ENCODE measurements at regions not wholly inside any gene's neighbourhood (a gene's known extent, or its start where the extent isn't known, plus 50 kb on each side); places are given as distances from the start of the nearest gene placed in this dataset.
"Not testable (repeated sequence)": the region's sequence is repeated elsewhere in the genome, so short reads cannot be mapped to it uniquely, and the experiment has no call there.

- H3K4me1 ChIP-seq (ENCODE audit: insufficient read depth, low read length) = no peaks in the 10 kb centered on the region
- H3K36me3 ChIP-seq (ENCODE audit: insufficient read depth, low read length) = no peaks in the 10 kb centered on the region
- H3K27ac ChIP-seq (ENCODE audit: low read depth, low read length) = no peak overlapping the region
- no peaks in the 10 kb centered on the region for H3K9me3 ChIP-seq (ENCODE audit: low read length)
- H3K4me3 ChIP-seq (ENCODE audit: low read depth in 1 of 2, low read length in 2 of 2) = no peak overlapping the region
- peaks cover 0 to 10% of the 10 kb centered on the region in 2 donors for H3K27me3 ChIP-seq (ENCODE audit: control insufficient read depth in 1 of 2, insufficient read depth in 2 of 2, low read length in 2 of 2)
- H3K9ac ChIP-seq (ENCODE audit: low read length) = no peak overlapping the region
Observed at GRCh38 chr6:43887340-43887858, 117.4 kb downstream of the VEGFA start.

DNA sequence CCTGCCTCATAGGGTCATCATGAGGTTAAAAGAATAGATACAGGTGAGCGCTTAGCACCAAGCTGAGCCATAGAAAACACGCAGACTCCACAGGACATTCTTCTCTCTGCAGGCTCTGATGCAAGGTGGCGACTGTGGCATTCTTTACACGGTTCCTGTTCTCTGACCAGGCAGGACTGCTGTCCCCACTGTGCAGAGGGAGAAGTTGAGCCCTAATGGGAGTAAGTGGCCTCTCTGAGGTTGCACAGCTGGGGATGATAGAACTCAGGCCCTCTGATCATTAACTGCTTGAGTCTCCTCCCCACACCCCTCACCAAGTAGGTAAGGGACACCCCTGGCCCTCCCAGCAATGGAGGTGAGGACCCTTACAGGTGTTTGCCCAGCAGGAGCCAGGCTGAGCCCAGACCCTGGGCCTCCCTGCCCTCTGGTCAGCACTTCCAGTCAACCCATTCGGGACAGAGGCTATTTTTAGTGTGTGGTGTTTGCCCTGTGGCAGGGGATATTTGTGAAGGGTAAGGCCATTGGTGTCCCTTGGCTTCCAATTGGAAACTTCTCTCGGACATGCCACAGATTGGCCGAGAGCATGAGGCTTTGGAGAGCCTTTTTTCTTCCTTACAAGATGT lies 116.8 kb downstream of the VEGFA start:
- Histone ChIP-seq H3K27me3 (ENCODE audit: control insufficient read depth in 1 of 2, insufficient read depth in 2 of 2, low read length in 2 of 2) (peaks cover 0 to 10% of the 10 kb centered on the region in 2 donors), H3K36me3 (ENCODE audit: insufficient read depth, low read length) (no peaks in the 10 kb centered on the region), H3K4me3 (ENCODE audit: low read depth in 1 of 2, low read length in 2 of 2) (no peak overlapping the region), H3K9ac (ENCODE audit: low read length) (no peak overlapping the region), H3K27ac (ENCODE audit: low read depth, low read length) (no peak overlapping the region), H3K4me1 (ENCODE audit: insufficient read depth, low read length) (no peaks in the 10 kb centered on the region), H3K9me3 (ENCODE audit: low read length) (no peaks in the 10 kb centered on the region)

- H3K9me3 ChIP-seq (ENCODE audit: low read length) = no peaks in the 10 kb centered on the region
- H3K4me3 ChIP-seq (ENCODE audit: low read depth in 1 of 2, low read length in 2 of 2) = no peak overlapping the region
- no peak overlapping the region for H3K9ac ChIP-seq (ENCODE audit: low read length)
- peaks cover 0 to 10% of the 10 kb centered on the region in 2 donors for H3K27me3 ChIP-seq (ENCODE audit: control insufficient read depth in 1 of 2, insufficient read depth in 2 of 2, low read length in 2 of 2)
- H3K36me3 ChIP-seq (ENCODE audit: insufficient read depth, low read length) = no peaks in the 10 kb centered on the region
- no peak overlapping the region for H3K27ac ChIP-seq (ENCODE audit: low read depth, low read length)
- H3K4me1 ChIP-seq (ENCODE audit: insufficient read depth, low read length) = no peaks in the 10 kb centered on the region
Observed at GRCh38 chr6:43886067-43886461, 116.1 kb downstream of the VEGFA start.

DNA sequence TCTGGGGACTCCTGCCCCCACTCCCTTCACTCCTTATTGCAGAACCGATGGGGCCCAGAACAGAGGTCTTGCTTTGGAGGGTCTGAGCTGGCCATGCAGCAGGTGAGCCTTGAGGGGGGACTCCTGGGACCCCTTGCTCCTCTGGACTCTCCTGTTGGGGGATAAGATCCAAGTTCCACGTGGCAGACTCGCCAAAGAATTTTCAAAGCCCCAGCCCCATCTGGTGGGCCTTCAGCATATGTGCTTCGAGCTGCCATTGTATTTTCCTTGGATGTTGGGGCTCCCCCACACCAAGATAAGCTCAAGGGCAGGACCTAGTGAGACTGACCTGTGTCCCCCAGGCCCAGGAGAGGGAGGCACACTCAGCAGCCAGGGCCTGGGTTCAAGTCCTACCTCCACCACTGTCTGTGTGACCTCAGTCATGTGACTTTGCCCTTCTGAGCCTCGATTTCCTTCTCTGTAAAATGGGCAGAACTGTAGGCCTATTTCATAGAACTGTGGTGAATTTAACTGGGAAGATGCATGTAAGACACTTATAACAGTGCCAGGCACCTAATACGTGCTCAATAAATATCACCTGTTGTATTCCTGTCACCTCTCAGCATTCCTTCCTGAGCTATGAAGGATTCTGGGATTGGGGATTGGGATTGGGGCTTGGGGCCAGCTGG lies 115.5 kb downstream of the VEGFA start:
- Histone ChIP-seq H3K4me3 (ENCODE audit: low read depth in 1 of 2, low read length in 2 of 2) (no peak overlapping the region), H3K27me3 (ENCODE audit: control insufficient read depth in 1 of 2, insufficient read depth in 2 of 2, low read length in 2 of 2) (peaks cover 0 to 5% of the 10 kb centered on the region in 2 donors), H3K27ac (ENCODE audit: low read depth, low read length) (no peak overlapping the region), H3K4me1 (ENCODE audit: insufficient read depth, low read length) (no peaks in the 10 kb centered on the region), H3K9me3 (ENCODE audit: low read length) (no peaks in the 10 kb centered on the region), H3K9ac (ENCODE audit: low read length) (no peak overlapping the region), H3K36me3 (ENCODE audit: insufficient read depth, low read length) (no peaks in the 10 kb centered on the region)

- H3K36me3 ChIP-seq (ENCODE audit: insufficient read depth, low read length) = no peaks in the 10 kb centered on the region
- H3K27me3 ChIP-seq (ENCODE audit: control insufficient read depth in 1 of 2, insufficient read depth in 2 of 2, low read length in 2 of 2) = no peaks in the 10 kb centered on the region
- no peaks in the 10 kb centered on the region for H3K4me1 ChIP-seq (ENCODE audit: insufficient read depth, low read length)
- H3K9ac ChIP-seq (ENCODE audit: low read length) = no peak overlapping the region
- H3K4me3 ChIP-seq (ENCODE audit: low read depth in 1 of 2, low read length in 2 of 2) = no peak overlapping the region
- H3K9me3 ChIP-seq (ENCODE audit: low read length) = no peaks in the 10 kb centered on the region
- no peak overlapping the region for H3K27ac ChIP-seq (ENCODE audit: low read depth, low read length)
Observed at GRCh38 chr6:43884652-43885022, 114.6 kb downstream of the VEGFA start.

- H3K27ac ChIP-seq (ENCODE audit: low read depth, low read length) = no peak overlapping the region
- H3K9ac ChIP-seq (ENCODE audit: low read length) = no peak overlapping the region
Observed at GRCh38 chr6:43883847-43884651, 114.0 kb downstream of the VEGFA start.

DNA sequence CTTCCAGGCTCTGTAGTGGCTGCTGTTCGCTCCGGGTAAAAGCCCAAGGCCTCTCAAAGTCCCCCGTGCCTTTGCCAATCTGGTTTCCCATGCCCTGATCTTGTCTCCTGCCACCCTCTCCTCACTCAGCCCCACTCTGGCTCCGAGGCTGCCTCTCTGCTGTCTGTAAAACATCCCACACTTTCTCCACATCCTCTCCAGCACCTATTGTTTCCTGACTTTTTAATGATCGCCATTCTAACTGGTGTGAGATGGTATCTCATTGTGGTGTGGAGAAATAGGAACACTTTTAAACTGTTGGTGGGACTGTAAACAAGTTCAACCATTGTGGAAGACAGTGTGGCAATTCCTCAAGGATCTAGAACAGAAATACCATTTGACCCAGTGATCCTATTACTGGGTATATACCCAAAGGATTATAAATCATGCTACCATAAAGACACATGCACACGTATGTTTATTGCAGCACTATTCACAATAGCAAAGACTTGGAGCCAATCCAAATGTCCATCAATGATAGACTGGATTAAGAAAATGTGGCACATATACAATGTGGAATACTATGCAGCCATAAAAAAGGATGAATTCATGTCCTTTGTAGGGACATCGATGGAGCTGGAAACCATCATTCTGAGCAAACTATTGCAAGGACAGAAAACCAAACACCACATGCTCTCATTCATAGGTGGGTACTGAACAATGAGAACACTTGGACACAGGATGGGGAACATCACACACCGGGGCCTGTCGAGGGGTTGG lies 112.9 kb downstream of the VEGFA start:
- not testable (repeated sequence) for H3K36me3 ChIP-seq (ENCODE audit: insufficient read depth, low read length); H3K4me1 ChIP-seq (ENCODE audit: insufficient read depth, low read length); H3K9ac ChIP-seq (ENCODE audit: low read length); H3K9me3 ChIP-seq (ENCODE audit: low read length); H3K27me3 ChIP-seq (ENCODE audit: control insufficient read depth in 1 of 2, insufficient read depth in 2 of 2, low read length in 2 of 2); H3K27ac ChIP-seq (ENCODE audit: low read depth, low read length); H3K4me3 ChIP-seq (ENCODE audit: low read depth in 1 of 2, low read length in 2 of 2)

More at GRCh38 chr6:43883847-43884651, 114.0 kb downstream of the VEGFA start:
- no peaks in the 10 kb centered on the region for H3K4me1 ChIP-seq (ENCODE audit: insufficient read depth, low read length)
- H3K4me3 ChIP-seq (ENCODE audit: low read depth in 1 of 2, low read length in 2 of 2) = no peak overlapping the region
- H3K27me3 ChIP-seq (ENCODE audit: control insufficient read depth in 1 of 2, insufficient read depth in 2 of 2, low read length in 2 of 2) = no peaks in the 10 kb centered on the region
- H3K9me3 ChIP-seq (ENCODE audit: low read length) = no peaks in the 10 kb centered on the region
- H3K36me3 ChIP-seq (ENCODE audit: insufficient read depth, low read length) = no peaks in the 10 kb centered on the region

- H3K27me3 ChIP-seq (ENCODE audit: control insufficient read depth in 1 of 2, insufficient read depth in 2 of 2, low read length in 2 of 2) = no peaks in the 10 kb centered on the region
- H3K4me1 ChIP-seq (ENCODE audit: insufficient read depth, low read length) = no peaks in the 10 kb centered on the region
- no peak overlapping the region for H3K27ac ChIP-seq (ENCODE audit: low read depth, low read length)
- no peak overlapping the region for H3K9ac ChIP-seq (ENCODE audit: low read length)
- no peaks in the 10 kb centered on the region for H3K36me3 ChIP-seq (ENCODE audit: insufficient read depth, low read length)
- no peak overlapping the region for H3K4me3 ChIP-seq (ENCODE audit: low read depth in 1 of 2, low read length in 2 of 2)
- H3K9me3 ChIP-seq (ENCODE audit: low read length) = no peaks in the 10 kb centered on the region
Observed at GRCh38 chr6:43880236-43881137, 110.5 kb downstream of the VEGFA start.

- H3K9ac ChIP-seq (ENCODE audit: low read length) = no peak overlapping the region
- H3K27ac ChIP-seq (ENCODE audit: low read depth, low read length) = no peak overlapping the region
- no peaks in the 10 kb centered on the region for H3K9me3 ChIP-seq (ENCODE audit: low read length)
Observed at GRCh38 chr6:43879722-43880121, 109.7 kb downstream of the VEGFA start.

DNA sequence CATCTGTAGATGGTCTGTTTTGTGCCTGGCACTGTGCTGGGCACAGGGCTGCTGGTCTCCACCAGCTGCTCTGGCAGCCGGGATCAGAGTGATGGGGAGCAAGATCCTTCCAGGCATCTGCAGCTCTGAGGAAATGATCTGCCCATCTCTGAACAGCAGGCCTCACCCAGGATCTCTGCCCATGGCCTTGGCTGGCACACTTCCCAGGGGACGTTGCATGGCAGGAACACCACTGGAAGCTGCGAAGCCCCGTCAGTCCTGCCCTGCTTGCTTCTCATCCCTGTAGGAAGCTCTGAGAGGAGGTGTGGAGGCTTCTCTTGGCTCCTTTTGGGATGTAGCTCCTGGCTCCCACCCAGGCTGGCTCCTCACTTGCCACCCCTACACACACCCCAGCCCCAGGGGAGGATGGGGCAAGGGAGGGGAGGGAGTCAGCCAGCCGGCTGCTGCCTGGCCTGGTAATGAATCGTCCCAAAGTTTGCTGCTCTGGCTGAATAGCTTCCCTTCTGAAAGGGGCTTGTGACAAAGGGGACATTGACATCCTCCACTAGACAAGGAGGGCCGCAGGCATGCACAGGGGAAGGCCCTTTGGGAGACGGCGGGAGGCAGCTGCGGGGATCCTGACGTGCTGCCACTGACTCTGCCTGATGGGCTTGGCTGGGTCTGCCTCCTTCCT lies 108.9 kb downstream of the VEGFA start:
- Histone ChIP-seq H3K4me3 (ENCODE audit: low read depth in 1 of 2, low read length in 2 of 2) (no peak overlapping the region), H3K4me1 (ENCODE audit: insufficient read depth, low read length) (no peaks in the 10 kb centered on the region), H3K36me3 (ENCODE audit: insufficient read depth, low read length) (no peaks in the 10 kb centered on the region), H3K27ac (ENCODE audit: low read depth, low read length) (no peak overlapping the region), H3K27me3 (ENCODE audit: control insufficient read depth in 1 of 2, insufficient read depth in 2 of 2, low read length in 2 of 2) (no peaks in the 10 kb centered on the region), H3K9ac (ENCODE audit: low read length) (no peak overlapping the region), H3K9me3 (ENCODE audit: low read length) (no peaks in the 10 kb centered on the region)

More at GRCh38 chr6:43879722-43880121, 109.7 kb downstream of the VEGFA start:
- no peaks in the 10 kb centered on the region for H3K36me3 ChIP-seq (ENCODE audit: insufficient read depth, low read length)
- no peaks in the 10 kb centered on the region for H3K27me3 ChIP-seq (ENCODE audit: control insufficient read depth in 1 of 2, insufficient read depth in 2 of 2, low read length in 2 of 2)
- H3K4me1 ChIP-seq (ENCODE audit: insufficient read depth, low read length) = no peaks in the 10 kb centered on the region
- H3K4me3 ChIP-seq (ENCODE audit: low read depth in 1 of 2, low read length in 2 of 2) = no peak overlapping the region

Measured in muscle layer of colon (tissue), 2 donors.